Naive thymus-derived CD4-positive, alpha-beta T cell (primary cell): ENCODE measurements at regions not wholly inside any gene's neighbourhood (a gene's known extent, or its start where the extent isn't known, plus 50 kb on each side); places are given as distances from the start of the nearest gene placed in this dataset.

Experiments used
- ATAC-seq: fragments of 150-1000 bp; cut with Tn5 transposase; 2 replicates; pipeline ENCODE4 v1.10.0; 2021; ENCODE audit warnings: mild to moderate bottlenecking, moderate library complexity
- CTCF ChIA-PET: fragments of 350-600 bp; sonication (Branson Sonifier 250); formaldehyde crosslinking; loops from one replicate; lab custom pipeline; 2021; ENCODE audit warnings: antibody characterized with exemption; lab: Charles Lee
- POLR2A ChIA-PET: fragments of 350-600 bp; sonication (Branson Sonifier 250); formaldehyde crosslinking; loops from one replicate; lab custom pipeline; 2021; ENCODE audit warnings: antibody characterized with exemption, inconsistent platforms; lab: Charles Lee
- DNase-seq, 9 donors: peaks; one replicate each; pipeline versions ENCODE4 v3.0.0 to v3.0.0-alpha.2; 2020 to 2022; ENCODE audit warnings: mixed read lengths in 1 of 9
- H3K27ac ChIP-seq: one replicate; pipeline ENCODE4 v1.7.0; 2013; ENCODE audit warnings: mild to moderate bottlenecking, low read depth, low read length, moderate library complexity
- H3K27me3 ChIP-seq, 2 donors: one replicate each; pipeline ENCODE4 v1.7.0; 2013; ENCODE audit warnings: low read length in 2 of 2, mild to moderate bottlenecking in 2 of 2, moderate library complexity in 2 of 2; ENCODE audit not compliant: control insufficient read depth in 2 of 2, insufficient read depth in 2 of 2
- H3K36me3 ChIP-seq, 3 experiments: 1 replicate in 2 of 3; 2 replicates in 1 of 3; pipeline ENCODE4 v1.7.0; 2013; ENCODE audit warnings: low read length in 3 of 3, mild to moderate bottlenecking in 3 of 3, moderate library complexity in 1 of 3; ENCODE audit not compliant: insufficient read depth in 3 of 3, control insufficient read depth in 2 of 3
- H3K4me1 ChIP-seq, 2 donors: one replicate each; pipeline ENCODE4 v1.7.0; 2013; ENCODE audit warnings: low read length in 2 of 2, mild to moderate bottlenecking in 2 of 2, moderate library complexity in 1 of 2; ENCODE audit not compliant: control insufficient read depth in 2 of 2, insufficient read depth in 2 of 2
- H3K4me3 ChIP-seq: 2 replicates; pipeline ENCODE4 v1.7.0; 2013; ENCODE audit warnings: mild to moderate bottlenecking, low read length
- H3K9me3 ChIP-seq, 3 experiments: 1 replicate in 2 of 3; 2 replicates in 1 of 3; pipeline ENCODE4 v1.7.0; 2013; ENCODE audit warnings: low read length in 3 of 3; ENCODE audit not compliant: control insufficient read depth in 2 of 3
- H3K27ac Mint-ChIP-seq, 9 donors: one replicate each; pipeline ENCODE4 v1.8.0; 2020 to 2022; ENCODE audit warnings: mixed read lengths in 9 of 9, mild to moderate bottlenecking in 8 of 9, moderate library complexity in 5 of 9, inconsistent platforms in 2 of 9
- H3K27me3 Mint-ChIP-seq, 5 donors: one replicate each; pipeline ENCODE4 v1.8.0; 2021 to 2022; ENCODE audit warnings: mixed read lengths in 5 of 5, mild to moderate bottlenecking in 1 of 5
- H3K36me3 Mint-ChIP-seq, 5 donors: one replicate each; pipeline ENCODE4 v1.8.0; 2020 to 2022; ENCODE audit warnings: mixed read lengths in 5 of 5, mild to moderate bottlenecking in 3 of 5, inconsistent platforms in 1 of 5
- H3K4me1 Mint-ChIP-seq, 7 donors: one replicate each; pipeline ENCODE4 v1.8.0; 2020 to 2022; ENCODE audit warnings: mixed read lengths in 7 of 7, mild to moderate bottlenecking in 3 of 7, inconsistent platforms in 1 of 7
- H3K4me3 Mint-ChIP-seq, 10 donors: one replicate each; pipeline ENCODE4 v1.8.0; 2020 to 2022; ENCODE audit warnings: mild to moderate bottlenecking in 10 of 10, mixed read lengths in 10 of 10, moderate library complexity in 6 of 10, inconsistent platforms in 2 of 10
- H3K9me3 Mint-ChIP-seq, 11 donors: one replicate each; pipeline ENCODE4 v1.8.0; 2020 to 2022; ENCODE audit warnings: mixed read lengths in 11 of 11, mild to moderate bottlenecking in 4 of 11, inconsistent platforms in 1 of 11, moderate library complexity in 1 of 11
- intact Hi-C, 2 donors: fragments of 100-400 bp; cut with micrococcal nuclease; formaldehyde crosslinking; loops; one replicate each; pipeline ENCODE4 v1.15.1; 2023

DNA sequence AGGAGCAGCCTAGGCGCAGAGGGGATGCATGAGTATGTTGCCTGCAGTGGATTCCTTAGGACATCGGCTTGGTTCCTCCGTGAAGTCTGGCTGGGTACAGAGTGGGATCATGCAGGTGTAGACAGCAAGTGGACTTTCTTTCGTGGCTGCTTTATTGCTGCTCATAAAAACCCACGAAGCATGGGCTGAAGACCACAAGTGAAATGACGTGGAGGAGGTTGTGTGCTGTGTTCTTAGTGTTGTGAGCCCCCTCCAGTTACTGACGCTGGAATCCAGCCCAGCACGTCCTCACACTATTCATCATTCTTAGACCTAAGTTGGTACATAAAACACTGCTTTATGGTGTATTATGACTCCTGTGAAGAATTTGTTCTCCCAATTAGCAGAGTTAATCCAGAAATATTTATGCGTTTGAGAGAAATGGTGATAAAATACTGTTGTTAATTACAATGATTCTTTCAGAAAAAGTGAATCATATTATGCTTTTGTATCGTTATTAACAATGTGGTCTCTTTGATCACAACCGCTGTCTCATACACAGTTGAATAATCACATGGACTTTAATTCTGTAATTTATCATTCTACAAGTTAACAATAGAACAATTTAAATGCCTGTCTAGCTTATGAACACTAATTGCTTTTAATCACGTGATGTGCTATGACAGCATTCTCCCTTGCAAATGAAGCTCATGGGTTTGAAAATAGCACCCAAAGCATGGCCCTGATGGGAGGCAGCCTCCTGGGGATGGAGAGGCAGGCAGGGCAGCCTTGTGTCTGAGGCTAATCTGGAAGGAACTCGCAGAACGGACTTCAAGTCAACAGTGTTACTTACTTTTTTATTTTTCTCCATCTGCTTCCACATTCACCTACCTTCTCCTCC is 233.9 kb upstream of the SYNDIG1 start:
- peak overlapping the region in 1 of 9 donors; percentile 53 for H3K27ac Mint-ChIP-seq
- no peaks in the 10 kb centered on the region for H3K4me1 Mint-ChIP-seq
- no peak overlapping the region for H3K27ac ChIP-seq
- DNase-seq (no peak), ATAC-seq (no peak)
- H3K36me3 Mint-ChIP-seq: no peaks in the 10 kb centered on the region
- H3K27me3 ChIP-seq: no peaks in the 10 kb centered on the region
- no peaks in the 10 kb centered on the region for H3K36me3 ChIP-seq
- H3K4me3 ChIP-seq: no peak overlapping the region
- POLR2A ChIA-PET: no interaction called here
- intact Hi-C loops: no loop called here
- H3K27me3 Mint-ChIP-seq: peaks cover 0 to 18% (median 8%) of the 10 kb centered on the region in 5 donors
- CTCF ChIA-PET: no interaction called here
- H3K9me3 ChIP-seq: no peaks in the 10 kb centered on the region
- no peak overlapping the region for H3K4me3 Mint-ChIP-seq
- no peaks in the 10 kb centered on the region for H3K9me3 Mint-ChIP-seq
- H3K4me1 ChIP-seq: no peaks in the 10 kb centered on the region

DNA sequence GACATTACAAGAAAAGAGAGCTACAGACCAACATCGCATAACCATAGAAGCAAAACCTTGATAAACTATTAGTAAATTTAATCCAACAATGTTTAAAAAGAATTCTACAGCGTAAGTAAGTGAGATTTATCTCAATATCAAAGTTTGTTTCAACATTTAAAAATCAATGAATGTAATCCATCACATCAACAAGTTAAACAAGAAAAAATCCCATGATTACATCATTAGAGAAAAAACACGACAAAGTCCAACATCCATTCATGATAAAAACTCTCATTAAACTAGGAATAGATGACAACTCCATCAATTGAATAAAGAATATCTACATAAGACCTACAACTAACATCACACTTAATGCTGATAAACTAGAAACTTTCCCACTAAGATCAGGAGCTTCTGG is 239.0 kb upstream of the GGTLC1 start:
- Mint-ChIP-seq H3K27me3 (peaks cover 9 to 26% (median 17%) of the 10 kb centered on the region in 5 donors), H3K4me1 (no peaks in the 10 kb centered on the region), H3K27ac (no peak overlapping the region), H3K4me3 (no peak overlapping the region), H3K9me3 (no peaks in the 10 kb centered on the region), H3K36me3 (no peaks in the 10 kb centered on the region)
- Histone ChIP-seq H3K9me3 (no peaks in the 10 kb centered on the region), H3K36me3 (no peaks in the 10 kb centered on the region), H3K4me3 (no peak overlapping the region), H3K4me1 (no peaks in the 10 kb centered on the region), H3K27ac (no peak overlapping the region), H3K27me3 (no peaks in the 10 kb centered on the region)
- ChIA-PET CTCF (no interaction called here), POLR2A (no interaction called here)
- DNase-seq (no peak), ATAC-seq (no peak)
- intact Hi-C loops: no loop called here

DNA sequence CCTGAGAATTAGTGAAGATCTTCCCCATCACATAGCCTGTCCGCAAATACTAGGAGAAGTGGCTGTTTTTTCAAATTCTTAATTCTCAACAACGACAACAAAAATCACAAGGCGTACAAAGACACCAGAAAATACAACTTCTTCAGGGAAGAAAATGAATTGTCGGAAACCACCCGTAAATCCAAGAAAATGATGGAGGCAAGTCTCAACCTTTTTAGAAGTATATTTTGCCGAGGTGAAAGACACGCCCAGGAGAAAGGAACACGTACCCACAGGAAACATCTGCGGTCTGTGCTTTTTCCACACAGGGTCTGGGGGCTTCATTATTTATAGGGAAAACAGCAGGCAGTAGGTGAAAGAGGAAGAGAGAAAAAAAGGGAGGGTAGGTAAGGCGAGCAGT is 223.9 kb upstream of the GGTLC1 start:
- H3K9me3 Mint-ChIP-seq: peaks cover 7 to 21% (median 12%) of the 10 kb centered on the region in 11 donors

DNA sequence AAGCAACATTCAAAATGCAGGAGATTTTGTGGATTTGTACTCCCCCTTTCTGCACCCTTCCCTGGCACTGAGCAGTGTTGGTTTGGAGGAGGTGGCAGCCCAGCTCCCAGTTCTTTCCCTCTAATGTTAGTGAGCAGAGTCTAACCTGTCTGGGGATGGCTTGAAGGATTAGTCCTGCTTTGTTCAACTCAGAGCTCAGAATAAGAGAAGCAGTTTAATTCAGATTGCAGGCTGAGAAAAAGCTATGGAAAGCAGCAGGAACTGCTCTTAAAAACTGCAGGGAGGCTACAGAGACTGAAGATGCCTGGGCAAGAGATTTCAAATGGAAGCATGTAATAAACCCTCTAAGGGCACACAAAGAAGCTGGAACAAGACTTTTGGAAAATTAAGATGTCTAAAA is 223.4 kb upstream of the GGTLC1 start:
- Histone ChIP-seq H3K27ac (no peak overlapping the region), H3K4me1 (no peaks in the 10 kb centered on the region), H3K36me3 (no peaks in the 10 kb centered on the region), H3K4me3 (no peak overlapping the region), H3K27me3 (no peaks in the 10 kb centered on the region), H3K9me3 (no peaks in the 10 kb centered on the region)
- no peak overlapping the region for H3K4me3 Mint-ChIP-seq
- no peak overlapping the region for H3K27ac Mint-ChIP-seq
- peaks cover 0 to 12% (median 8%) of the 10 kb centered on the region in 7 donors for H3K4me1 Mint-ChIP-seq
- peaks cover 0 to 4% (median 0%) of the 10 kb centered on the region in 5 donors for H3K36me3 Mint-ChIP-seq
- CTCF ChIA-PET: interaction anchor here (0.5 kb wide), 1 partner anchor 377 kb away, joined by 3 read pairs; no protein-coding TSS in a partner anchor
- peaks cover 44 to 59% (median 49%) of the 10 kb centered on the region in 5 donors for H3K27me3 Mint-ChIP-seq
- DNase-seq: no peak
- peaks cover 6 to 16% (median 10%) of the 10 kb centered on the region in 11 donors for H3K9me3 Mint-ChIP-seq
- POLR2A ChIA-PET: interaction anchor here (0.7 kb wide), 1 partner anchor 79 kb away, joined by 3 read pairs; no protein-coding TSS in a partner anchor
- intact Hi-C loops: no loop called here
- ATAC-seq: no peak

More for the DNA sequence above, 223.9 kb upstream of the GGTLC1 start:
- peak overlapping the region in 5 of 10 donors; percentile 6 to 31 (median 12) for H3K4me3 Mint-ChIP-seq
- intact Hi-C loops: no loop called here
- no peak for ATAC-seq
- H3K36me3 ChIP-seq: no peaks in the 10 kb centered on the region
- H3K27me3 ChIP-seq: no peaks in the 10 kb centered on the region
- DNase-seq: no peak
- H3K27me3 Mint-ChIP-seq: peaks cover 44 to 64% (median 49%) of the 10 kb centered on the region in 5 donors
- no peaks in the 10 kb centered on the region for H3K4me1 ChIP-seq
- H3K9me3 ChIP-seq: no peaks in the 10 kb centered on the region
- H3K27ac ChIP-seq: no peak overlapping the region
- POLR2A ChIA-PET: interaction anchor here (0.7 kb wide), 1 partner anchor 79 kb away, joined by 3 read pairs; no protein-coding TSS in a partner anchor
- no peak overlapping the region for H3K4me3 ChIP-seq
- peaks cover 0 to 4% (median 0%) of the 10 kb centered on the region in 5 donors for H3K36me3 Mint-ChIP-seq
- H3K4me1 Mint-ChIP-seq: peaks cover 0 to 12% (median 8%) of the 10 kb centered on the region in 7 donors
- no peak overlapping the region for H3K27ac Mint-ChIP-seq
- CTCF ChIA-PET: interaction anchor here (0.6 kb wide), 1 partner anchor 435 kb away, joined by 3 read pairs; no protein-coding TSS in a partner anchor

DNA sequence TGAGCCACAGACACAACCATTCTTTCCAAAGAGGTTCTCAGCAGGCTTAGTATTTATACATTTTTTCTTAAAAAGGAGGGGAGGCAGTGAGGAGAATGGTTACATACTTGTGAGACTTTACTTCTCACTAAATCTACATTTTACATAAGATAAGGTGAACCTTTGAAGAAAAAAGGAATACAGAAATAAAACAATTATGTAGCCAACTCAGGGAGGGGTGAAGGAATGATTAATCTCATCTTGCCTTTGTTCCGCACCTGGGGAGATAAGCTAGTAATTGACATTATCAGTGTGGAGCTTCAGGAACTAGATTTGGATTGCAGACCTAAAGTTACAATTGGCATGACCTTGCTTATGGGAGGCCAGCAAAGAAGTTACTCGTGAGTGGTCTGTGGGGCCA is 221.8 kb upstream of the GGTLC1 start:
- Mint-ChIP-seq H3K27me3 (peaks cover 36 to 45% (median 37%) of the 10 kb centered on the region in 5 donors), H3K4me1 (peaks cover 0 to 12% (median 8%) of the 10 kb centered on the region in 7 donors), H3K4me3 (no peak overlapping the region), H3K27ac (no peak overlapping the region), H3K36me3 (no peaks in the 10 kb centered on the region), H3K9me3 (peaks cover 0 to 12% (median 0%) of the 10 kb centered on the region in 11 donors)
- H3K4me1 ChIP-seq: no peaks in the 10 kb centered on the region
- no peak overlapping the region for H3K27ac ChIP-seq
- intact Hi-C loops: no loop called here
- ChIA-PET POLR2A (interaction anchor here (0.6 kb wide), 1 partner anchor 8 kb away, joined by 3 read pairs; no protein-coding TSS in a partner anchor), CTCF (no interaction called here)
- ATAC-seq (no peak), DNase-seq (no peak)
- H3K36me3 ChIP-seq: no peaks in the 10 kb centered on the region
- H3K4me3 ChIP-seq: no peak overlapping the region
- H3K9me3 ChIP-seq: no peaks in the 10 kb centered on the region
- no peaks in the 10 kb centered on the region for H3K27me3 ChIP-seq

DNA sequence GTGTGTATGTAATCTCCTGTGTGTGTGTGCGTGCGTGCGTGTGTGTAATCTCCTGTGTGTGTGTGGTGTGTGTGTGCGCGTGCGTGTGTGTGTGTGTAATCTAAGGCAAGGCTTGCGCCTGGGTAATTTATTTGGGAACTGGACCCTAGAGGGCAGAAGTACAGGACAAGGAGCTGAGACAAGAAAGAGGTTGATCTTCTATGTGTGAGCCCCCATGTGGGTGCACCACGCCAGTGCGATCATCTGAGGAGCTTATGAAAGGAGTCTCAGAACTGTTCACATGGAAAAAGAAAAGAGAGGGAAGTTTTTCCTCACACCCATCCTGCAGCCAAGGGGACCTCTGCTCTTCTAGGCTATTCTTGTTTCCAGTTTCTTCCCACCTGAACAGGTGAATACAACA is 220.1 kb upstream of the GGTLC1 start:
- CTCF ChIA-PET: interaction anchor here (0.7 kb wide), 1 partner anchor 234 kb away, joined by 3 read pairs; no protein-coding TSS in a partner anchor
- no peak for DNase-seq
- ATAC-seq: no peak
- H3K27me3 Mint-ChIP-seq: peaks cover 24 to 33% (median 26%) of the 10 kb centered on the region in 5 donors
- no peak overlapping the region for H3K27ac ChIP-seq
- H3K4me1 Mint-ChIP-seq: peaks cover 0 to 12% (median 8%) of the 10 kb centered on the region in 7 donors
- H3K27me3 ChIP-seq: no peaks in the 10 kb centered on the region
- H3K4me3 Mint-ChIP-seq: no peak overlapping the region
- no peaks in the 10 kb centered on the region for H3K9me3 ChIP-seq
- no peak overlapping the region for H3K27ac Mint-ChIP-seq
- peaks cover 0 to 12% (median 0%) of the 10 kb centered on the region in 11 donors for H3K9me3 Mint-ChIP-seq
- intact Hi-C loops: no loop called here
- no peaks in the 10 kb centered on the region for H3K36me3 Mint-ChIP-seq
- POLR2A ChIA-PET: no interaction called here
- no peaks in the 10 kb centered on the region for H3K36me3 ChIP-seq
- H3K4me1 ChIP-seq: no peaks in the 10 kb centered on the region
- H3K4me3 ChIP-seq: no peak overlapping the region
